ENCODE measurements at regions not wholly inside any gene's neighbourhood (a gene's known extent, or its start where the extent isn't known, plus 50 kb on each side); places are given as distances from the start of the nearest gene placed in this dataset.

- Histone ChIP-seq H3K4me1 (ENCODE audit: insufficient read depth, low read length) (peaks cover 13% of the 10 kb centered on the region), H2AFZ (ENCODE audit: low read length) (no peak overlapping the region), H3K4me3 (ENCODE audit: insufficient read depth, low read length) (no peak overlapping the region), H3K9me3 (ENCODE audit: low read depth, low read length) (no peaks in the 10 kb centered on the region), H3K36me3 (ENCODE audit: insufficient read depth, low read length) (no peaks in the 10 kb centered on the region), H3K4me2 (ENCODE audit: insufficient read depth, low read length) (no peak overlapping the region), H3K79me2 (ENCODE audit: insufficient read depth, low read length) (no peaks in the 10 kb centered on the region), H4K20me1 (ENCODE audit: insufficient read depth, low read length) (no peaks in the 10 kb centered on the region), H3K27me3 (ENCODE audit: insufficient read depth, low read length) (peaks cover 10% of the 10 kb centered on the region), H3K27ac (ENCODE audit: low read depth, low read length) (no peak overlapping the region)
- TF ChIP-seq CTCF (IDR thresholded peaks at IDR 0.05; ENCODE audit: extremely low read depth, low read depth, low read length): no peak
- DNase-seq (ENCODE audit: insufficient read length, low spot score, missing footprints): no peak
Measured at GRCh38 chr9:107169796-107170195, 113.3 kb upstream of the RAD23B start.

DNA sequence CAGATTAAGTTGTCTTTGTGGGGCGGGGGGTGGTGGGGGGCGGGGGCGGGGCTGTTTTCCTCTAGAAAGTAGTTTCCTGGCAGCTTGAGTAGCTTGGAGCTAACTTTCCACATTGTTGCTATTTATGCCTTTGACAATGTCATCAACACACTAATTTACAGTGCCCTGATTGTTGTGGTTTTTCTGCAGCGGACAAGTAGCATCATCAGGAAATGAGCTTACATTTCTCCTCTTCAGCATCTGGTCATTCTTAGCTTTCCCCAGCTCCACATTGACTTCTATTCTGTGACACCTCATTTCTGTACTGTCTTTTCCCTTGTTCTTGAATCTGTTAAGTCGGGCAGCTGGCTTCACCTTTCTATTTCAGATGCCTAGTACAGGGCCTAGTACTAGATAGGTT is 112.3 kb upstream of the RAD23B start:
- no peaks in the 10 kb centered on the region for H4K20me1 ChIP-seq (ENCODE audit: insufficient read depth, low read length)
- no peak overlapping the region for H3K4me2 ChIP-seq (ENCODE audit: insufficient read depth, low read length)
- no peak overlapping the region for H3K4me3 ChIP-seq (ENCODE audit: insufficient read depth, low read length)
- TF ChIP-seq CTCF (IDR thresholded peaks at IDR 0.05; ENCODE audit: extremely low read depth, low read depth, low read length): no peak
- H3K9me3 ChIP-seq (ENCODE audit: low read depth, low read length): no peaks in the 10 kb centered on the region
- H3K36me3 ChIP-seq (ENCODE audit: insufficient read depth, low read length): no peaks in the 10 kb centered on the region
- no peak for DNase-seq (ENCODE audit: insufficient read length, low spot score, missing footprints)
- peaks cover 23% of the 10 kb centered on the region for H3K4me1 ChIP-seq (ENCODE audit: insufficient read depth, low read length)
- peaks cover 6% of the 10 kb centered on the region for H3K27me3 ChIP-seq (ENCODE audit: insufficient read depth, low read length)
- no peak overlapping the region for H2AFZ ChIP-seq (ENCODE audit: low read length)
- H3K27ac ChIP-seq (ENCODE audit: low read depth, low read length): no peak overlapping the region
- no peaks in the 10 kb centered on the region for H3K79me2 ChIP-seq (ENCODE audit: insufficient read depth, low read length)

- H4K20me1 ChIP-seq (ENCODE audit: insufficient read depth, low read length): no peaks in the 10 kb centered on the region
- DNase-seq (ENCODE audit: insufficient read length, low spot score, missing footprints): peak; percentile 69
- no peak overlapping the region for H2AFZ ChIP-seq (ENCODE audit: low read length)
- H3K79me2 ChIP-seq (ENCODE audit: insufficient read depth, low read length): no peaks in the 10 kb centered on the region
- no peaks in the 10 kb centered on the region for H3K36me3 ChIP-seq (ENCODE audit: insufficient read depth, low read length)
- H3K4me1 ChIP-seq (ENCODE audit: insufficient read depth, low read length): peaks cover 38% of the 10 kb centered on the region
- H3K4me3 ChIP-seq (ENCODE audit: insufficient read depth, low read length): no peak overlapping the region
- no peak overlapping the region for H3K27ac ChIP-seq (ENCODE audit: low read depth, low read length)
- H3K9me3 ChIP-seq (ENCODE audit: low read depth, low read length): no peaks in the 10 kb centered on the region
- peak; percentile 92 for TF ChIP-seq CTCF (IDR thresholded peaks at IDR 0.05; ENCODE audit: extremely low read depth, low read depth, low read length)
- H3K27me3 ChIP-seq (ENCODE audit: insufficient read depth, low read length): peaks cover 2% of the 10 kb centered on the region
- no peak overlapping the region for H3K4me2 ChIP-seq (ENCODE audit: insufficient read depth, low read length)
Measured at GRCh38 chr9:107172160-107172978, 110.7 kb upstream of the RAD23B start.

DNA sequence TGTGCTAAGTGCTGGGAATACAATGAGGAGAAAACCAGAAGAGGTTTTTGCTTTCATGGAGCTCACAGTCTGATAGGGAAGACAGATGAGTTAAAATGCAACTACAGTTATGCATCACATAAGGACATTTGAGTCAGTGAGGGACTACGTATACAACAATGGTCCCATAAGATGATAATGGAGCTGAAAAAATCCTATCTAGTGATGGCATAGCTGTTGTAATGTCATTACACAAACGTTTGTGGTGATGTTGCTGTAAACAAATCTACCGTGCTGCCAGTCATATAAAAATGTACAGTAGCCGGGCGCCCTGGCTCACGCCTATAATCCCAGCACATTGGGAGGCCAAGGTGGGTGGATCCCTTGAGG is 110.1 kb upstream of the RAD23B start:
- Histone ChIP-seq H3K4me3 (ENCODE audit: insufficient read depth, low read length) (no peak overlapping the region), H3K4me1 (ENCODE audit: insufficient read depth, low read length) (peaks cover 40% of the 10 kb centered on the region), H3K9me3 (ENCODE audit: low read depth, low read length) (no peaks in the 10 kb centered on the region), H3K36me3 (ENCODE audit: insufficient read depth, low read length) (no peaks in the 10 kb centered on the region), H4K20me1 (ENCODE audit: insufficient read depth, low read length) (no peaks in the 10 kb centered on the region), H3K4me2 (ENCODE audit: insufficient read depth, low read length) (no peak overlapping the region), H3K27me3 (ENCODE audit: insufficient read depth, low read length) (peaks cover 2% of the 10 kb centered on the region), H2AFZ (ENCODE audit: low read length) (no peak overlapping the region), H3K79me2 (ENCODE audit: insufficient read depth, low read length) (no peaks in the 10 kb centered on the region), H3K27ac (ENCODE audit: low read depth, low read length) (no peak overlapping the region)
- no peak for DNase-seq (ENCODE audit: insufficient read length, low spot score, missing footprints)
- TF ChIP-seq CTCF (IDR thresholded peaks at IDR 0.05; ENCODE audit: extremely low read depth, low read depth, low read length): no peak

Data from osteoblast (primary cell).